Smooth muscle cell (in vitro differentiated cells): ENCODE measurements at regions not wholly inside any gene's neighbourhood (a gene's known extent, or its start where the extent isn't known, plus 50 kb on each side); places are given as distances from the start of the nearest gene placed in this dataset.

Experiments used
- DNase-seq: peaks from one replicate; lab custom pipeline; 2025; ENCODE audit not compliant: unreplicated experiment; lab: John Stamatoyannopoulos, UW
- H2AFZ ChIP-seq: fragments of 200-600 bp; sonication (generic); 2 replicates; pipeline ENCODE4 v1.6.0; 2016; ENCODE audit warnings: antibody characterized with exemption, low read depth, mild to moderate bottlenecking
- H3F3A ChIP-seq: fragments of 200-600 bp; sonication (generic); 2 replicates; pipeline ENCODE4 v1.6.0; 2017; ENCODE audit warnings: antibody characterized with exemption, low read depth
- H3K27ac ChIP-seq: fragments of 200-600 bp; sonication (generic); 2 replicates; pipeline ENCODE4 v1.5.1; 2016; ENCODE audit warnings: low read depth, mild to moderate bottlenecking
- H3K27me3 ChIP-seq: fragments of 200-600 bp; sonication (generic); 2 replicates; pipeline ENCODE4 v1.6.1; 2016; ENCODE audit warnings: low read depth, mild to moderate bottlenecking
- H3K36me3 ChIP-seq: fragments of 200-600 bp; sonication (generic); 2 replicates; pipeline ENCODE4 v1.5.1; 2016; ENCODE audit warnings: low read depth
- H3K4me1 ChIP-seq: fragments of 200-600 bp; sonication (generic); 2 replicates; pipeline ENCODE4 v1.5.1; 2016; ENCODE audit warnings: low read depth
- H3K4me2 ChIP-seq: fragments of 200-600 bp; sonication (generic); 2 replicates; pipeline ENCODE4 v1.6.0; 2016; ENCODE audit warnings: mild to moderate bottlenecking
- H3K4me3 ChIP-seq: fragments of 200-600 bp; sonication (generic); 2 replicates; pipeline ENCODE4 v1.5.1; 2016; ENCODE audit warnings: mild to moderate bottlenecking
- H3K79me2 ChIP-seq: fragments of 200-600 bp; sonication (generic); 2 replicates; pipeline ENCODE4 v1.6.0; 2016; ENCODE audit warnings: low read depth, mild to moderate bottlenecking
- H3K9ac ChIP-seq: fragments of 200-600 bp; sonication (generic); 2 replicates; pipeline ENCODE4 v1.6.0; 2016; ENCODE audit warnings: low read depth
- H3K9me3 ChIP-seq: fragments of 200-600 bp; sonication (generic); replicated peaks from 2 replicates; pipeline ENCODE4 v1.5.1; 2016; ENCODE audit warnings: low read depth
- H4K20me1 ChIP-seq: fragments of 200-600 bp; sonication (generic); 2 replicates; pipeline ENCODE4 v1.6.0; 2016; ENCODE audit warnings: low read depth
- WGBS: methylation state at CpG from one replicate; pipeline ENCODE4 v1.1.7; 2016; ENCODE audit warnings: low lambda C conversion rate; 5-methylcytosine and 5-hydroxymethylcytosine counted together
- TF ChIP-seq, protein P1 (sequence below): fragments of 200-600 bp; sonication (generic); IDR thresholded peaks from 2 replicates; pipeline ENCODE4 v1.5.1; 2017; ENCODE audit warnings: borderline replicate concordance, mild to moderate bottlenecking, antibody characterized with exemption; ENCODE audit not compliant: insufficient read depth, poor library complexity, severe bottlenecking

DNA sequence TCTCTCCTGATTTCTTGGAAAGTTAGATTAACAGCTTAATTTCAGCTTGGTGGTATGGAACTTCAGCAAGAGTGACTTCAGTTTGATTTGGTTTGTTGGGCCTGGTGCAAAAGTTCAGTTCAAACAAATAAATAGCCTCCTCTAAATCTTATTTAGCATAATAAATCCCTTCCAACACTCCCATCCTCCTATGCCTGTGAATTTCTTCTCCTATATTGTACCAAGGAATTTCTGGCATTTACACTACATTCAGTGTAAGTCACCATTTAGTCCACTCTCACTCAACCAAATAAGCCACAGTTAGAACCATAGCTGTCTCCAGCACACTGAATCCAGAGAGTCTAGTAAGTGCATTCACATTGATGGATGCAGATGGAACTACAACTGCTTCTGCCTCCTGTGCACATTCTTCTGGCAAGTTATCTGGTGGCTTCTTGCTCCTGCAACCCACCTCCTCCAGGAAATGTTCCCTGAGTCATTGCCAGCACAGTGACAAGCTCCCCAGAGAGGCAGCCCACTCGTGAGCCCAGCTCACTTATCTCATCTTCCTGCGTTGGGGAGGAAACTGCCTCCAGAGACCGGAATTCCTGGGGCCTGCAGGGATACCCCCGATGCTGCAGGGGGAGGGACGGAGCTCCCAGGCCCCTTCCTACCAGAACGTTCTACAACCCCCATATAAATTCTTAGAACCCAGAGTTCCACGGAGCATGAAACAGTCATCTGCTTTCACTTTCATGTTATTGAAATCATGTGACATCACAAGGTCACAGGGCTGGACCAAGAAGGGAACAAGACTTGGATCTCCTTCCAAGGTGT is 318.3 kb downstream of the PHKB start:
- no peaks in the 10 kb centered on the region for H3K9me3 ChIP-seq
- H4K20me1 ChIP-seq: no peaks in the 10 kb centered on the region
- no peaks in the 10 kb centered on the region for H3K4me1 ChIP-seq
- H3F3A ChIP-seq: no peaks in the 10 kb centered on the region
- peak overlapping the region; percentile 65 for H2AFZ ChIP-seq
- DNase-seq: no peak
- no peak overlapping the region for H3K27ac ChIP-seq
- H3K36me3 ChIP-seq: no peaks in the 10 kb centered on the region
- TF ChIP-seq, protein P1, sequence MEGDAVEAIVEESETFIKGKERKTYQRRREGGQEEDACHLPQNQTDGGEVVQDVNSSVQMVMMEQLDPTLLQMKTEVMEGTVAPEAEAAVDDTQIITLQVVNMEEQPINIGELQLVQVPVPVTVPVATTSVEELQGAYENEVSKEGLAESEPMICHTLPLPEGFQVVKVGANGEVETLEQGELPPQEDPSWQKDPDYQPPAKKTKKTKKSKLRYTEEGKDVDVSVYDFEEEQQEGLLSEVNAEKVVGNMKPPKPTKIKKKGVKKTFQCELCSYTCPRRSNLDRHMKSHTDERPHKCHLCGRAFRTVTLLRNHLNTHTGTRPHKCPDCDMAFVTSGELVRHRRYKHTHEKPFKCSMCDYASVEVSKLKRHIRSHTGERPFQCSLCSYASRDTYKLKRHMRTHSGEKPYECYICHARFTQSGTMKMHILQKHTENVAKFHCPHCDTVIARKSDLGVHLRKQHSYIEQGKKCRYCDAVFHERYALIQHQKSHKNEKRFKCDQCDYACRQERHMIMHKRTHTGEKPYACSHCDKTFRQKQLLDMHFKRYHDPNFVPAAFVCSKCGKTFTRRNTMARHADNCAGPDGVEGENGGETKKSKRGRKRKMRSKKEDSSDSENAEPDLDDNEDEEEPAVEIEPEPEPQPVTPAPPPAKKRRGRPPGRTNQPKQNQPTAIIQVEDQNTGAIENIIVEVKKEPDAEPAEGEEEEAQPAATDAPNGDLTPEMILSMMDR: no peak
- H3K9ac ChIP-seq: no peak overlapping the region
- 48% methylated on average over 7 of the region's 7 CpGs for WGBS
- no peaks in the 10 kb centered on the region for H3K79me2 ChIP-seq
- peak overlapping the region; percentile 82 for H3K4me2 ChIP-seq
- no peaks in the 10 kb centered on the region for H3K27me3 ChIP-seq
- H3K4me3 ChIP-seq: peak overlapping the region; percentile 30

DNA sequence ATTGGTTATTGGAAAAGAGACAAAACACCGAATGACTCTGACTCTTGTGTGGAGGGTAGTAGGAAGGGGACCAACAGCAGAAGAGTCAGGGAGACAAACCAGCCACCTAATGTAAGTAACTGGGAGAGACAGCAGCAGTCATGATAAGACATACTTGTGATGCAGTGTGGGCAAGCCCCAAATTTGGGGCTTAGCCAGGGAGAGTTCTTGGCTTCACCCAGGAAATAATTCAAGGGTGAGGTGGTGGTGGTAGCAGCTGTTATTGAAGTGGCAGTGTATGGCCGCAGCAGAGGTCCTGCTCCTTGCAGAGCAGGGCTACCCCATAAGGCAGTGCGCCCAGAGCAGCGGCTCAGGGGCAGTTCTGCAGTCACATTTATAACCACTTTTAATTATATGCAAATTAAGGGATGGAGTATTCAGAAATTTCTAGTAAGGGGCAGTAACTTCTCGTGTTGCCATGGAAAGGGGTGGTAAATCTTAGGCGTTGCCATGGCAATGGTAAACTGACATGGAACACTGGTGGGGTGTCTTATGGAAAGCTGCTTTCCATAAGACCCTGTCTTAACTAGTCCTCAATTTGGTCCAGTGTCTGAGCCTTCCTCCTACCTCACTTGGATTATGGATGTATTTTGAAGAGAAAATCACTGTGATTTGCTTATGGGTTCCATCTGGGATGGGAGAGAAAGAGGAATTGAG is 317.1 kb downstream of the PHKB start:
- H3F3A ChIP-seq: no peaks in the 10 kb centered on the region
- no peak overlapping the region for H3K4me3 ChIP-seq
- no peaks in the 10 kb centered on the region for H3K79me2 ChIP-seq
- WGBS: 92% methylated on average over 6 of the region's 6 CpGs
- H3K4me2 ChIP-seq: no peak overlapping the region
- H3K36me3 ChIP-seq: no peaks in the 10 kb centered on the region
- H2AFZ ChIP-seq: no peak overlapping the region
- H3K27me3 ChIP-seq: no peaks in the 10 kb centered on the region
- TF ChIP-seq, protein P1: no peak
- H3K27ac ChIP-seq: no peak overlapping the region
- DNase-seq: no peak
- no peaks in the 10 kb centered on the region for H3K4me1 ChIP-seq
- H3K9ac ChIP-seq: no peak overlapping the region
- H4K20me1 ChIP-seq: no peaks in the 10 kb centered on the region
- no peaks in the 10 kb centered on the region for H3K9me3 ChIP-seq

DNA sequence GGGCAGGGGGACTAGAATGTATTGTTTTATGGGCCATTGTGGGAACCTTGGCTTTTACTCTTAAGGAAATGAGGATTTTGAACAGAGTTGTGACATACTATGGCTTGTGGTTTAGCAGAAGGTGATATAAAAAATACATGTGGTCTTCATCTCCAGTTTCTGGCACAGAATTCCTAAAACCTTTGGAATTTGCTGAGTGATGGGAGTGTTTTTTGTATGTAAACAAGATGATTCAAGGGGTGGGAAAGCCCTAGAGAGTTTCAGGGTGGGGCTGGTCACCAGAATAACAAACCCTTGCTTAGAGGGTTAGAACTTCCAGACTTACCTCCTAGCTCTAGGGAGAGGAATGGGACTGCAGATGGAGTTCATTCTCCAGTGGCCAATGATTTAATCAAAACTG is 316.1 kb downstream of the PHKB start:
- Histone ChIP-seq H3K9ac (no peak overlapping the region), H3K4me2 (no peak overlapping the region), H3F3A (no peaks in the 10 kb centered on the region), H3K27me3 (no peaks in the 10 kb centered on the region), H3K9me3 (no peaks in the 10 kb centered on the region), H3K4me1 (no peaks in the 10 kb centered on the region), H3K36me3 (no peaks in the 10 kb centered on the region), H4K20me1 (no peaks in the 10 kb centered on the region), H3K79me2 (no peaks in the 10 kb centered on the region), H3K4me3 (no peak overlapping the region), H3K27ac (no peak overlapping the region), H2AFZ (no peak overlapping the region)
- TF ChIP-seq, protein P1: no peak
- DNase-seq: no peak
